C4-2B (cell line): ENCODE measurements at regions not wholly inside any gene's neighbourhood (a gene's known extent, or its start where the extent isn't known, plus 50 kb on each side); places are given as distances from the start of the nearest gene placed in this dataset.

ENCODE experiments used
- H3K27ac ChIP-seq: fragments of 450-650 bp; 2 replicates; pipeline ENCODE4 v1.5.1; 2017
- ZFX ChIP-seq: fragments of 450-650 bp; IDR thresholded peaks from 2 replicates; pipeline ENCODE4 v1.6.1; 2017
- TF ChIP-seq, protein P1 (sequence below): fragments of 450-650 bp; conservative IDR thresholded peaks from 2 replicates; pipeline ENCODE4 v1.5.1; 2017; ENCODE audit warnings: mild to moderate bottlenecking

DNA sequence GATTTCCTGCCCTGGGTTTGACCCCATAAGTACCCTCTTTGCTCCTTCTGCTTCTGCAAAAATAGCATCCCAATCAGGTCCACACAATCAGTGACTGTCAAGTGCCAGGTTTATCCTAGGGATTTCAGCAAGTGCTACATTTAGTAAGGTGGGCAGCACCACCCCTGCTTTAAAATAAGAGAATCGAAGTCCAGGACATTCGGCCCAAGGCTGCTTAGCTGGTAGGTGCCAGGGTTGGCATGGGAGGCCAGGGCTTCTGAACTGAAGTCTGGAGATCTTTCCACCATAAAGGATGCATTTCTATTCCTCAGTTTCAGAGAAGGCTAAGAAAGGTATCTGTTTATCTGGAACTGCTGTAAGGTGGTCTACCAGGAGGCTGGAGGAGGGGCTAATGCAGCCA is 408.3 kb downstream of the ZNF536 start:
- TF ChIP-seq, protein P1, sequence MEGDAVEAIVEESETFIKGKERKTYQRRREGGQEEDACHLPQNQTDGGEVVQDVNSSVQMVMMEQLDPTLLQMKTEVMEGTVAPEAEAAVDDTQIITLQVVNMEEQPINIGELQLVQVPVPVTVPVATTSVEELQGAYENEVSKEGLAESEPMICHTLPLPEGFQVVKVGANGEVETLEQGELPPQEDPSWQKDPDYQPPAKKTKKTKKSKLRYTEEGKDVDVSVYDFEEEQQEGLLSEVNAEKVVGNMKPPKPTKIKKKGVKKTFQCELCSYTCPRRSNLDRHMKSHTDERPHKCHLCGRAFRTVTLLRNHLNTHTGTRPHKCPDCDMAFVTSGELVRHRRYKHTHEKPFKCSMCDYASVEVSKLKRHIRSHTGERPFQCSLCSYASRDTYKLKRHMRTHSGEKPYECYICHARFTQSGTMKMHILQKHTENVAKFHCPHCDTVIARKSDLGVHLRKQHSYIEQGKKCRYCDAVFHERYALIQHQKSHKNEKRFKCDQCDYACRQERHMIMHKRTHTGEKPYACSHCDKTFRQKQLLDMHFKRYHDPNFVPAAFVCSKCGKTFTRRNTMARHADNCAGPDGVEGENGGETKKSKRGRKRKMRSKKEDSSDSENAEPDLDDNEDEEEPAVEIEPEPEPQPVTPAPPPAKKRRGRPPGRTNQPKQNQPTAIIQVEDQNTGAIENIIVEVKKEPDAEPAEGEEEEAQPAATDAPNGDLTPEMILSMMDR: no peak
- no peak for TF ChIP-seq ZFX
- H3K27ac ChIP-seq: no peak overlapping the region

DNA sequence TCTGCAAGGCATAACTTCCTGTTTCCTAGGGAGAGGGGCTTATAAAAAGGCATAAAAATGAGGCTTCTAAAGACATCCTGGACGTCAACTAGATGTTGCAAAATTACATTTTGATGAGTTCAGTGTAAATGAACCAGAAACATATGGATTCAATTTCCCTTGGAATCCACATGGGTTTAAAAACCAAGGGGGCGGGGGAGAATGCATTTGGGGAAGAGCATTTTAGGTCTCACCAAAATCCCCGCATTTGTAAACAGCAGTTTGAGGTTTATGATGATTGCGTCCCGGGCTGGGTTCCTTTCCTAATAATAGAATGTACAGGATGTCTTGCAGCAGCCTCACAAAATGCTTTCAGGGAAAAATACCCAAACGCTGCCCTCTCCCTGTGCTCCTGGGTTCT is 407.8 kb downstream of the ZNF536 start:
- TF ChIP-seq, protein P1: no peak
- no peak for TF ChIP-seq ZFX
- no peak overlapping the region for H3K27ac ChIP-seq

DNA sequence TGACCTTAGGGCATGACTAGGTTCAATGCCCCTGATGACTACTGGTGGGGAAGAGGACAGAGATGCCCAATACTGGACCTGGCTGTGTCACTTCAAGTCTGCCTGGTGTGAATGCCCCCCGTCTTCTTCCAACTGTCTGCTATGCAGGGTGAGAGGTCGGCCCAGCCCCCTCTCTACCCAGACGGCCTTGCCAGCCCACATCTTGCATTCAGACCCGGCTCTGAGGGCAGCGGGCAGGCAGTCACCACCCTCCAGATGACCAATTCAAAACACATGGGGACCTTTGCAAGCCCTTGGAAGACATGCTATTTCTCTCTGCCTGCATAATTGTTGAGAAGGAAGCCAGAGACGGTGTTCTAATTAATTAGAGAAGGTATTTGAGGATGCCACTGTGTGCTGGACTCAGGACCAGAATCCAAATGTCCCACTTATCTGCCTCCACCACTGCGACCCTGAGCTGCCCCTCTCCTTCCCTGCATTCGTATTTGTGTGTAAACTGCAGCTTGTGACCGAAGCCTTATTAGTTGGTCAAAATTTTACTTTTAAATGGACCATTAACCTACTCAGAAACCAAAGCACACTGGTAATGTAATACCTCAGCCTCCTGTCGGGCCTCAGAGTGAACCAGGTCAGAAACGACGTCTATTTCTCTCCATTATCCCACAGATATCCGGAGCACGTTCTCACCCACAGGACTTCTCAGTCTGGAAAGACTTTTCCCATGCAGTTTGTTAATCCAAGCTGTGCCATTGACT is 407.0 kb downstream of the ZNF536 start:
- H3K27ac ChIP-seq: no peak overlapping the region
- no peak for TF ChIP-seq ZFX
- TF ChIP-seq, protein P1: no peak

DNA sequence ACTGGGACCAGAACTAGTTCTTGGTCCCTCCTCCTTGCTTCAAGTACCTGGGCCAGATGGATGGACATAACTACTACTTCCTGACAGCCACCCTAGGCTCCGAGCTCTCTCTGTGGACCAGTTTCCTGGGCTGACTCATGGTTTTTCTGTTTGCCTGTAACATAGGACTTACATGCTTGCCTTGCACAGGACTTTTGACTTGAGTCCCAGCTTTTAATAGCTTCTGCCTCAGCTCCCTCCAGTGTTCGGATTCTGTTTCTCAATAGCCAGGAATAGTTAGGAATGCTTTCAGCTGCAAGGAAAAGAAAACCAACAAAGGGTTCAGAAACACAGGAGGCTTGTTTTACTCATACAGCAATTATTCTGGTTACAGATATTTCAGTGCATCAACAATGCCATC is 405.9 kb downstream of the ZNF536 start:
- TF ChIP-seq ZFX: no peak
- TF ChIP-seq, protein P1: no peak
- H3K27ac ChIP-seq: no peak overlapping the region

DNA sequence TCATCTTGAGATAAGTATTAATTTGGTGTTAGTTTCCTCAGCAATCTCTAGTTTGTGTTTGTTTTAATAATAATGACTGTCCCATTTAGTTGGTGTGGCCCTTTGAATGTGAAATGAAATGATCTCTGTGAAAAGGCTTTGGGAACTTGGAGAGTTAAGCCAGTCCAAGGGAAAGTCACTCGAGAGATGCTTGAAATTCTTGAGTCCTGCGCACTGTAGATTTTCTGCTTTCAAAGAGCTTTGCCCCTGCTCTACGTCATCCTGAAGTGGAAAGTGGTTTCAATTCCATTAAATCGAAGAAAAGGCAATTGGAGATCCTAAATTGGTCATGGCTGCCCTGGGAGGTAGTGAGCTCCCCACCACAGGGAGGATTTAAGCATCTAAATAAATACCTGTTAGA is 403.8 kb downstream of the ZNF536 start:
- H3K27ac ChIP-seq: no peak overlapping the region
- TF ChIP-seq, protein P1: no peak
- TF ChIP-seq ZFX: no peak

DNA sequence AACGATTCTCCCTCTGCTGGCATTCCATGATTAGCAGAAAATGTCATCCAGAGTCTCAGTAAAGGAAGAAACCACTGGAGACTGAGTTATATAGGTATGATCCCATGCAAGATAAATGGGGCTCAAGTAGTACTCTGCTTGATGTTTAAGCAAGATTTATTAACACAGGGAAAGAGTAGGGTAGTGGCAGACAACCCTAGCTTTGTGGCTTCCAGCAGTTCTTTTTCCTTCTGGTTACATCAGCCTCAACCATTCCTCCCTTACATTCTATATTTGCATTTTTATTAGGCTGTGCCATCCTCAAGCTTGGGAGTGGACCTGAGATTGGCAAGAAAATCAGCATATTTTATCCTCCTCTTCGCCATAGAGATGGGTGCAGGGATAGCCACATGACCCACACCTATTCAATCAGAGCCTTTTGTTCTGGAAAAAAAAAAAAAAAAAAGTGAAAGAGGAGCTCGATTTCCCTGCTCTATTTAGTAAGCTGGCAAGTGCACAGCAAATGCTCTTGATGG is 402.1 kb downstream of the ZNF536 start:
- TF ChIP-seq, protein P1: no peak
- no peak for TF ChIP-seq ZFX
- no peak overlapping the region for H3K27ac ChIP-seq

DNA sequence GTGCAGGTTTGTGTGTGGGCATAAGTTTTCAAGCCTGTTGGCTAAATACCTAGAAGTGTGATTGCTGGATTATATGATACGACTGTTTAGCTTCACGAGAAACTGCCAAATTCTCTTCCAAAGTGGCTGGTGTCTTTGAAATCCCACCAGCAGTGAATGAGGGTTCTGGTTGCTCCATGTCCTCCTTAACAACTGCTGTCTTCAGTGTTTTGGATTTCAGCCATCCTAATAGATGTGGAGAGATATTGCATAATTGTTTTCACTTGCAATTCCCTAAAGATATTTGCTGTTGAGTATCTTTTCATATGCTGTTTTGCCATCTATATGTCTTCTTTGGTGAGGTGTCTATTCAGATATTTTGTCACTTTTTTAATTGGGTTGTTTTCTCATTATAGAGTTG is 390.5 kb downstream of the ZNF536 start:
- H3K27ac ChIP-seq: no peak overlapping the region
- TF ChIP-seq ZFX: no peak
- TF ChIP-seq, protein P1: no peak
